IPS-18c (cell line): ENCODE measurements at regions not wholly inside any gene's neighbourhood (a gene's known extent, or its start where the extent isn't known, plus 50 kb on each side); places are given as distances from the start of the nearest gene placed in this dataset.

Experiments used
- H3K4me3 ChIP-seq: 2 replicates; pipeline ENCODE4 v1.7.0; 2013; ENCODE audit warnings: low read depth, mild to moderate bottlenecking, low read length, moderate library complexity; ENCODE audit not compliant: insufficient read depth
- H3K9me3 ChIP-seq: one replicate; pipeline ENCODE4 v1.6.1; 2013; ENCODE audit warnings: mild to moderate bottlenecking, low read length, moderate library complexity; ENCODE audit not compliant: control insufficient read depth, insufficient read depth

DNA sequence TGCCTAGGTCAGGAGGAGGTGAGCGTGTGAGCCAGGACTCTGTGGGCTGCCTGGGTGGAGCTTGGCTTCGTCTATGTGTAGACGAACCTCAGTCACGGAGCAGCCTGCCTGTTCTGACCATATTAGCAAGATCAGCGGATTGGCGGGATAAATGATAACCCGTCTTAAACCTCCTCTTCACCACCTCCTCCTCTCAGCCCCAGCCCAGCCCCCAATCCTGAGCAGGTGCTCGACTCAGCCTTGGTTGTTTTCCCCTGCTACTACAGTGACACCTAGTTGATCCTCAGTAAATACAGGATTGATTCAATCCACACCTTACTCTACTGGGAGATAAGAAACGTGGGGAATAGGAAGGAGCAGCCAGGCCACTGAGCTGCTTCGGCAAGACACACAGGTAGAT is 286.1 kb downstream of the IRX2 start:
- Histone ChIP-seq H3K4me3 (no peak overlapping the region), H3K9me3 (no peaks in the 10 kb centered on the region)

DNA sequence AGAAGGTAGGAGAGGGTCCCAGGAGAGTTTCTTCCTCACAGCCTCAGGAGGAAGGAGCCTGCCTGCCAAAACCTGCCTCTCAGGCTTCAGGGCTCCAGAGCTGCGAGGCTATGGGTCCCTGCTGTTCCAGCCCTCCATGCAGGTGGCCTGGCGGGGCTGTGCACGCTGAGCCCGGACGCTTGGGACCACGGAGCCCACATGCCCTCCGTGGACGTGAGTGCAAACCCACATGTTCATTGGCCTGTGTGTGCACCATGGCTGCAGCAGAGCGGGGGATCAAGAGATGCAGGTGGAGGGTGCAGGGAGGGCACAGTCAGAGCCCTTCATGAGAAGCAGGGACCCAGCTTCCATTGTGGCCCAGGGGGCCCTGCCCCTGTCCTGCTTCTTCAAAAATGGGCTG is 287.3 kb downstream of the IRX2 start:
- no peaks in the 10 kb centered on the region for H3K9me3 ChIP-seq
- no peak overlapping the region for H3K4me3 ChIP-seq

DNA sequence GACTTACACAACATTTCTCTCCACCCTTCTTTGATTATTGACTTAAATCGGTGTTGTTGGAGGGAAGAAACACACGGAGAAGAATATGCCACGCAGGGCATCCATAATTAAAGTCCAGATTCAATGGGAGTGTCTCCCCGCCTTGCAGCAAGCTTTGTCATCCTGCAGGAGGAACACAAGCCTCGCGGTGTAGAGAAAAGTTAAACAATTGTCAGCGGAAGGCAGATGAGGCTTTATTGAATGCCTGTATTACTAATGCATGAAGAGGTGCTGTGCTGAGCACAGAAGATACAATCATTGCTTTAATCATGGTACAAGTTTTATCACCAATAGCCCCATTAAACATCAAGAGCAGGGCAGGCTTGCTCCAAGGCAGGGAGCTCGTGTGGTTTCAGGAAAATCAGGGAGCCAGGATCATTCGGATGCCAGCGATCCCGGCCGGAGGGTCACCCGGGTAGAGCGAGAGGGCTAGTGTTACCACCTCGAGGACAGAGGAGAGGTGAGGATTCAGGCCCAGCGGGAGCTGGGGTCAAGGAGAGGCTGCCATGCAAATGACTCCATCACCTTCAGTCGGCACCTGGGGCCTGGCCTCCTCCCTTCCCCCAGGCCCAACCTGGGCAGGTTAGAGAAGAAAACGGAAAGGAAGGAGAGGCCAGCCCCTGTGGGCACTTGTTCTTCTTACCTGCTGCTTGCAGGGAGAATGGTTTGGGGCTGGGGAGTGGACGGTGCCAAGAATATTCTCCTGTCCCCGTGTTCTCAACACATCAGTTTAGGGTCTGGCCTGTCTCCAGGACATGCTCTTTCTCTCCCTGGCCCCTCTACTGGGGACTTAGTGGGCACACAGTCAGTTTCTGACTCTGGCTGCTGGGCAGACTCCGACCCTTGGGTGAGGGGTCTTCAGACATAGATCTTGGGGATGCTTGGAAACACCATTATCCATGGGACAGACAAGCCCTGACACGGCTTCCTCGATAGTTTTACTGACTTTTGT is 289.5 kb downstream of the IRX2 start:
- Histone ChIP-seq H3K9me3 (no peaks in the 10 kb centered on the region), H3K4me3 (no peak overlapping the region)

DNA sequence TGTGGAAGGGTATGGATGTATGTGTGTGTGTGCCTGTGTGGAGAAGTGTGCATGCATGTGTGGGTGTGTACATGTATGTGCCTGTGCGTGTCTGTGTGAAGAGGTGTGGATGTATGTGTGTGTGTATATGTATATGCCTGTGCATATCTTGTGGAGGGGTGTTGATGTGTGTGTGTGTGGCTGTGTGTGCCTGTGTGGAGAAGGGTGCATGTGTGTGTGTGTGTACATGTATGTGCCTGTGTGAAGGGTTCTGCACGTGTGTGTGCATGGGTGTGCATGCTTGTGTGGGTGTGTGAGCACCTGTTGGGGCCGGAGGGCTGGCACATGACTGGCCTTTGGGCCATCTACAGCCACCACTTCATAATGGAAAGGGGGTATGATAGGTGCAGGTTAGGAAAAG is 291.4 kb downstream of the IRX2 start:
- Histone ChIP-seq H3K4me3 (no peak overlapping the region), H3K9me3 (no peaks in the 10 kb centered on the region)

DNA sequence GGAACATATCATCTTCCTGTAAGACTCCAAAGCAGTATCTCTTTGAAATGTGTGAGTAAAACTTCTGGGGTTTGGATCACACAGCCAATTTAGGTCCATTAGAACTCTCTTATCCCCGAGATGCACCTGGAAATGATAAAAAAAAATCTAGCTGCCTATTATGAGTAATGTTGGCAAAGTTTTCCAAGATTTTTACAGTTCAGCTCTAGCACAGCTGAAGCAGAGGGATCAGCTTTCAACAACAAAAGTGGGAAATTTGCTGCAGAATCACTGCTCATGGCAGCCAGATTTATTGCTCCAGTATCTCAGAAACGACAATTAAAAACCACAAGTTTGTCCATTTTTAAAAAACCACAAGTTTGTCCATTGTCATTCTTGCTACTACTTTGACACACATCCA is 292.2 kb downstream of the IRX2 start:
- Histone ChIP-seq H3K9me3 (no peaks in the 10 kb centered on the region), H3K4me3 (no peak overlapping the region)

DNA sequence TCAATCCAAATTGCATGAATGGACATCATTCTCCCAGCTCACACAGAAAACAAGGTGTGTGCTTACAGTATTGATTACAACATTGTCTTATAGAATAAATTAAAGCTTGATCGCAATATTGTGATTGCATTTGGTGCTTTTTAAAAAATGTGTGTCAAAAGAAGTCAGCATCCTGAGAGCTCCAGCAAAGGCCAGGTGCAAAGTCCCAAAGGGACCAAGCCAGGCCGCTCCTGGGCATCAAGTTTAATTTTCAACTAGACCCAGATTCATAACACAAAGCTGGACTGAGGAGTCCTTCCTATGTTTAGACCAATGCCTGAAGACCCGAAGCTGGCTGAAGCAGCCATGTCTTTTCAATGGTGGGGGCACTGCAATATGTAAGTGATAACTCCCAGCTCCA is 295.6 kb downstream of the IRX2 start:
- no peak overlapping the region for H3K4me3 ChIP-seq
- no peaks in the 10 kb centered on the region for H3K9me3 ChIP-seq

DNA sequence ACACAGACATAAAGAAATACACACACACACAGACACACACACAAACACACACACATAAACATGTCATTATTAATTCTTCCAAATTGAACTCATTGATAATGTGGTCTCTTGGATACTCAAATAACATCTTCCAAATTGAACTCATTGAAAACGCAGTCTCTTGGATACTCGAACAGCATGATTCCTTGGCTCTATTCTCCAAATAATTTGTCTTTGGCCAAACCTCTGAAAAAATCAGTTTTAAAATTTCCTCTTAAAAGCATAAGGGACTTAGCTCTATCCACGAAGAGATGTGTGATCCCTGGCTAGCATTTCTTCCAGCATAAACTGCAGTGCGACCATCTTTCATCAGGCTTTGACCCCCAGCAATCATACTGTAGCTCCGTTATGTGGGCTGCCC is 296.6 kb downstream of the IRX2 start:
- no peaks in the 10 kb centered on the region for H3K9me3 ChIP-seq
- no peak overlapping the region for H3K4me3 ChIP-seq

DNA sequence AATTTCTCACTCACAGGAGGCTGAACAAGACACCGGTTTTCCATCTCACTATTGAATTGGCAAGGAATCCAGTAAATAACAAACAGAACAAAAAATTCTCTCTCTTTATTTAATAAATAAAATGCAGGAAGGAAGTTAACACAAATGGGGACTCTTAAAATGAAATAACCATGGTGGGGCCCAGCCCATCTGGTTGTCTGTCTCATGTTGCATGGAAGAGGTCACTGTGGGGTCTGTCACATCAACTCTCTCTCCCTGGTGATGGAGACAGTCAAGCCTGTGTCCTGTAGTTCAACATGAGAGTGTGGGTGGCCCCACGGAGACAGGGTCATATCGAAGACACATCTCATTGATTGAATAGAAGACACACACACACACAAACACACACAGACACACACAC is 297.7 kb downstream of the IRX2 start:
- Histone ChIP-seq H3K4me3 (no peak overlapping the region), H3K9me3 (no peaks in the 10 kb centered on the region)

DNA sequence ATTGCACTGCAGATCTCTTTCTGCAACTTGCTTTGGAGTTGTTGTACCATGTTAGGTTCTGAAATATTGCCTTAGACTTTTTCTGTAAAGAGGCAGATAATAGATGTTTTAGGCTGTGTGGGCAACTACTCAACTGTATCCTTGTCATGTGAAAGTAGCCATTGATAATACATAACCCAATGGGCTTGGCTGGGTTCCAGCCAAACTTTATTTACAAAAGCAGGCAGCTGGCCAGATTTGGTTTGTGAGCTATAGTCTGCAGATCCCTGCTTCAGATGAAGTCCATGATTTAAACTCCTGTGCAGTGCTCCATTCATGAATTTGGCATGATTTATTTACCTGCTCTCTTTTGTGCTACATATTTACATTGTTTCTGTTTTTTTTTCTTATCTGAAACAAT is 300.4 kb downstream of the IRX2 start:
- no peaks in the 10 kb centered on the region for H3K9me3 ChIP-seq
- H3K4me3 ChIP-seq: no peak overlapping the region

DNA sequence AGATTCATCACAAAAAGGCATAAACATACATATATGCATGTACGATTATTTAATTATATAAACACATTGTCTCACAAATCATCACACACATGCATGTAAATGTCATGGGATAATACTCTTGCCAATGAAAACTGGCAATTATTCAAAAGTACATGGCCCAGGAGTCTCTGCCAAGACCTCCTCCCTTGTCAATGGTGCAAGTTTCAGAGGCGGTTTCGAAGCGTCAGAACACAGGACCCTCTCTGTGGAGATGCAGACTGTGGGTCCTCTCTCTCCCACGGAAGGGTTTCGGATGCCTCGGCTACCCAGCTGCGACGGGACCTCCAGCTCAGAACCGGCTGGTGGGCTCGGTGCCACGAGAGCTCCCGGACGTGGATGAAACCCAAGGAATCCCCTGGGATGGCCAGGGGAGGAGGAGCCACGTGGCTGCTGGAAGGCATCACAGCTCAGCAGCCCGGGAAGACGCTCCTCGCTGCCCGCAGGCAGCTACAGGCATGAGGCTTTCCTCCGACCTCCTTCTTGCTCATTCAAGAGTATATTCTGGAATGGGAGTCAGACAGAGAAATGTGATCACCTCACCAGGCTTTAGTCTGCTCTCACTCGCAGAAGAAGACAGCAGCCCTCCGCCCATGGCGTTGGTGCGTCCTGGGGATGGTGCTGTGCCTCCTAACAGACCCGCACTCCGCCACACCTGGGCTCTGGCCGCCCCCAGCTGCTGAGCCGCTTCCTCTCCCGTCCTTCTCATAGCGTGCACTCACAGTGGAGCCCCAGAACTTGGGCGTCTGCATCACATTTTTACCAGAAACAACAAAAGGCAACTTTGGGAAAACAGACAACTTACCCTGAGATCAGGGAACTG is 308.8 kb downstream of the IRX2 start:
- Histone ChIP-seq H3K4me3 (no peak overlapping the region), H3K9me3 (no peaks in the 10 kb centered on the region)

DNA sequence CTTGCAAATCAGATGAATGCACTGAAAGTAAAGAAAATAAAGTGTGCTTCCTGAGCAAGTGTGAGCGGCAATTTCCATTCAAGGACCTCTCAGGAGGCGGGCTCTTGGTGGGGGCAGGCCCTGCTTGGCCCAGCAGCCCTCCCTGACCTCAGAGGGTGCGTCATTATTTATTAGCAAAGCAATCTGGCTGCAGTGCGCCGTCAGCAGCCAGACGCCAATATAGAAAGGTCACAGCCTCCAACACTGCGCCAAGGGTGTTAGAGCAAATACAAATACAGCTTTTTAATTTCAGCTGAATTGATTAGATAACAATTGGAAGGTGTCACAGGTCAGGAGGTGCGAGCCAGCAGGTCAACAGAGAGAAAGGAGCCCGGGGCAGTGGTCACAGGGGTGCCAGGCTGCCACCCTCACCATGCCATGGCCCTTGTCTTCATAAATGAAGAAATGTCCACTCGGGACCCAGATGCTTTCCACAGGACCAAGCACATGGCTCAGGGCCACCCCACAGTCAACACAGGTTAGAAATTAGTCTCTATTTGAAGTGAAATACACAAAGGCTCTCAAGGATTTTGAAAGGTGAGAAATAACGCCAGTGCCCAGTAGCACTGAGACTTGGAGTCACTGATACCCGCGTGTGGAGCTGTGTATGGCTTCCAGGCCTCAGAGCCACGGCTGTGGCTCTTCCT is 309.8 kb downstream of the IRX2 start:
- Histone ChIP-seq H3K9me3 (no peaks in the 10 kb centered on the region), H3K4me3 (no peak overlapping the region)

DNA sequence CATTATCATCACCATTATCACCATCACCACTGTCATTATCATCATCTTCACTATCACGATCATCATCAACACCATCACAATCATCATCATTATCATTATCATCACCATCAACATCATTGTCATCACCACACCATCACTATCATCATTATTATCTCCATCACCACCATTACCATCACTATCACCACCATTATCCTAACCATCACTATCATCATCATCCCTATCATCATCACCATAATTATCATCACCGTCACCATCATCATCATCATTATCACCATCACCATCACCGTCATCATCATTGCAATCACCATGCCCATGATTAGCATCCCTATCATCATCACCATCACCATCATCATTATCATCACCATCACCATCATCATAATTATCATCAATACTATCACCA is 311.9 kb downstream of the IRX2 start:
- Histone ChIP-seq H3K4me3 (no peak overlapping the region), H3K9me3 (peaks cover 3% of the 10 kb centered on the region)

DNA sequence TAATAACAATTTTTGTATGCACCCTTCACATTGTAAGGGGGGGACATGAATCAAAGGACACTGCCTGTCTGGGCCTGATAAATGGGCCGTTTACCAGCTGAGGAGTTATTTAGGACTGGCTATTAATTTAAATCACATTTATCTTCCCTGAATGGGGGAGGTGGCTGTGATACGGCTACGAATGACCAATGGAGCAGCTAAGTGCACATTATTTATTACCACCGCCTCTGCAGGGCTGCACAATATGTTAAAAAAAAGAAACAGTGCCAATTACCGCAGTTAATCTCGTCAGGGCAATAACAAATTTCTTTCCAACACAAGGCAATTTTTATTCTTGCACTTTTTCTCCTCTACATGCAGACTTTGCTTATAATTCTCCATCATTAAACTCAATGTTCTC is 318.4 kb downstream of the IRX2 start:
- no peak overlapping the region for H3K4me3 ChIP-seq
- H3K9me3 ChIP-seq: peaks cover 19% of the 10 kb centered on the region

DNA sequence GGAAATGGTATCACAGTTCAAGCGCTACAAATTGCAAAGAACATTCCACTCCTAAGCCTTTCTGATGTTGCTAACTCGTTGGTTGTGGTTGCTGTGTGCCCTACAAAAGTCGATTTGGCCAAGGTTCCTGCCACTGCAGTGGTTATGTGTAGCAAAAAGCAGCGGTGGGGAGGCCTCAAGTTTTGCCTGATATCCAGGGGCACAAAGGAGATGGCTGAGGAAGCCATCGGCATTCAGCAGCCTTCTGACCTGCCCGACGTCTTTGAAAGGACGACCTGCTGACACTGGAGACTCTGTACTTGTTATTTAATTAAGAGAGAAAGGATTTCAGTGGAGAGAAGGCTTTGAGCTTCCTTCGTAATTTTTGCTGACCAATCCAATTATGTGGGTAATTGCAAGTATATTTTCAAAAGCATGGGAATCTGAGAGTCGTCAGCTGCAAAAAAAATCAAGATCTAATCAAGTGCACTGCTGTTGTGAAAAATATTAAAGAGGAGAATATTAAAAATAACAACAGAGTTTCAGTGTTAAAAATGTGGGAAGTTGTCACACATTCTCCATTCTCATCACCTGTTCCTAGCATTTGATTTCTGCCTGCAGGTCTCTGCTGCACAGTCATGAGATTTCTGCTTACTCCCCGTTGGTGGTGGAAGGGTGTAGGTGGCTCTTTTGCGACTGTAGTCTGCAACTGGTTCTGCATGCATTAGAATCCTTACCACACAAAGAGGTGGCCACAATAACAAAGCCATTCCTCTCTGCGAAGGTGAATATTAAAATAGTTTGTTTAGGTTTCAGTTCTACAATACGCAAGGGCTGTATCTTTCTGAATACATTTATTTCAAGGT is 319.2 kb downstream of the IRX2 start:
- H3K4me3 ChIP-seq: no peak overlapping the region
- H3K9me3 ChIP-seq: peaks cover 19% of the 10 kb centered on the region

DNA sequence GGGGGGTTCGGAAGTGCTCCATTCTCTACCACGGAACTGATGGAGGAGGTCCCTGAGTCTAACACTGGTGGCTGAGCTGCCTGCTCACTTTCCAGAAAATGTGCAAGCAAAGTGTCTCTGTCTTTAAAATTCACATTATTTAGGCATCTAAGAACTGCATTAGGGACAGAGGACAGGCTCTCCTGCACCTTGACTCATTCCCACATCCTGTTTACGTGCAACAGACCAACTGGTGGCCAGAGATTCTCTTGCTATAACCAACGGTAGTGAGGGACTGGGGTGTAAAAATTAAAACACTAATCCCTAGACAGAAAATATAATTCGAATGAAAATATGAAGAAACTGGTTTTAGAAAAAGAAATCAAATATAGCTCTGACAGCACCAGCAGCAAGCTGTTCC is 320.9 kb downstream of the IRX2 start:
- Histone ChIP-seq H3K9me3 (peaks cover 19% of the 10 kb centered on the region), H3K4me3 (no peak overlapping the region)

DNA sequence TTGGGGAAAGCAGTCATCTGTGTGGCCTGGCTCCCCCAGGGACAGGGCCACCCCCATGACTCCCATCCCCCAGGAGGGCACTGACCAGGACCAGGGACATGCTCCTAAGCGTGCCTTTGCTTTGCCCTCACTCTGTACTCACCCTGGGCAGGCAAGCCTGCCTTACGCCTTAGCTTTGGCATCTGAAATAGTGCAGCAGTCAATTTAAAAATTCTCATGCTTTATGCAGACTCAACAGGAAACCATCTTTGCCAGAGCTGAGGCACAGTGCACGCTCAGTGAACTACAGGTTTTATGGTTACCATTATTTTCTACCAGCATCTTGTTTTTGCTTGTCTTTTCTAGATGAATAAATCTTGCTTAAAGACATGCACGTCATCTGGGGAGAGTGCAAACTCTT is 323.5 kb downstream of the IRX2 start:
- H3K9me3 ChIP-seq: peaks cover 15% of the 10 kb centered on the region
- H3K4me3 ChIP-seq: no peak overlapping the region

DNA sequence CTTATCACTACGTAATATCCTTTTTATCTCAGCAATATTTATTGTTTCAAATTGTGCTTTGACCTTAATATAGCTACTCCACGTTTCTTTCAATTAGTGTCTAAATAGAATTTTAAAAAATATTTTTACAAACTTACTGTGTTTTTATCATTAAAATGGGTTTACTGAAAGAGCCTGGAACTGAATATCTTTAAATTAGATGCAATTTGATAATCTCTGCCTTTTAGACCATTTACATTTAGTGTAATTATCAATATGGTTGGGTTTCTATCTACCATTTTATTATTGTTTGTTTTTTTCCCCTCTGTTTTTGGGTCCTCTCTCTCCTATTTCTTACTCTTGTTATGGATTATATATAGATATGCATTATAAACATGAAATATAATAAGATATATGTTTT is 327.8 kb downstream of the IRX2 start:
- no peak overlapping the region for H3K4me3 ChIP-seq
- H3K9me3 ChIP-seq: peaks cover 2% of the 10 kb centered on the region
